ENCODE measurements at regions not wholly inside any gene's neighbourhood (a gene's known extent, or its start where the extent isn't known, plus 50 kb on each side); places are given as distances from the start of the nearest gene placed in this dataset.

GRCh38 chr13:39110518-39111097, 72.4 kb downstream of the NHLRC3 start:
- no peaks in the 10 kb centered on the region for H3K36me3 ChIP-seq (ENCODE audit: insufficient read depth, insufficient read length, low read length)
- H3K9ac ChIP-seq (ENCODE audit: insufficient read length, low read depth), result no peak overlapping the region
- no peaks in the 10 kb centered on the region for H3K4me1 ChIP-seq (ENCODE audit: insufficient read depth, insufficient read length)
- H3K27me3 ChIP-seq (ENCODE audit: insufficient read depth, insufficient read length), result no peaks in the 10 kb centered on the region
- no peak for TF ChIP-seq YY1 (IDR thresholded peaks at IDR 0.05; ENCODE audit: insufficient read depth, insufficient read length)
- TF ChIP-seq ZNF274 (IDR thresholded peaks at IDR 0.05; ENCODE audit: low read depth, low read length), result no peak
- no peak for TF ChIP-seq SUZ12 (IDR thresholded peaks at IDR 0.05; ENCODE audit: extremely low read depth, insufficient read depth, insufficient read length)
- DNase-seq (ENCODE audit: low read depth, low spot score), result no peak
- 0 out of 2 replicates have a peak, but pooled peaks cover 8% of the 10 kb centered on the region for H3K9me3 ChIP-seq (ENCODE audit: insufficient read depth, low read length)
- H3K4me3 ChIP-seq (ENCODE audit: insufficient read length, low read depth), result no peak overlapping the region

GRCh38 chr13:39111145-39111544, 72.9 kb downstream of the NHLRC3 start:
- Histone ChIP-seq H3K4me3 (ENCODE audit: insufficient read length, low read depth) (no peak overlapping the region), H3K4me1 (ENCODE audit: insufficient read depth, insufficient read length) (no peaks in the 10 kb centered on the region), H3K36me3 (ENCODE audit: insufficient read depth, insufficient read length, low read length) (no peaks in the 10 kb centered on the region), H3K9me3 (ENCODE audit: insufficient read depth, low read length) (0 out of 2 replicates have a peak, but pooled peaks cover 8% of the 10 kb centered on the region), H3K27me3 (ENCODE audit: insufficient read depth, insufficient read length) (no peaks in the 10 kb centered on the region), H3K9ac (ENCODE audit: insufficient read length, low read depth) (no peak overlapping the region)
- no peak for DNase-seq (ENCODE audit: low read depth, low spot score)
- TF ChIP-seq YY1 (IDR thresholded peaks at IDR 0.05; ENCODE audit: insufficient read depth, insufficient read length), result no peak
- no peak for TF ChIP-seq SUZ12 (IDR thresholded peaks at IDR 0.05; ENCODE audit: extremely low read depth, insufficient read depth, insufficient read length)
- TF ChIP-seq ZNF274 (IDR thresholded peaks at IDR 0.05; ENCODE audit: low read depth, low read length), result no peak

DNA sequence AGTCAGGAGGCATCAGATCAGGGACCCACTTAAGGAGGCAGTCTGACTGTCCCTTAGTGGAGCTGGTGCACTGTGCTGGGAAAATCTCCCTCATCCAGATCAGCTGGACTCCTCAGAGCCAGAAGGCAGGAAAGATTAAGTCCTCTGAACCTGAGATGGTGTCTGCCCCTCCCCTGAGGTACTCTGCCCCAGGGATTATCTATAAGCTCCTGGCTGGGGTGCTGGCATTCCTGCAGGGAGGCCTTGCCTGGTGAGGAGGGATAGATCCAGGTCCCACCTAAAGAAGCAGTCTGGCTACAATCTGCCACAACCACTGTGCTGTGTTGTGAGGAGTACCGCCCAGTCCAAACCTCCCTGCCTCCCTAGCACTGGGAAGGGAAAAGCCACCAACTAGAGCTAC, 81.2 kb downstream of the NHLRC3 start:
- TF ChIP-seq SUZ12 (IDR thresholded peaks at IDR 0.05; ENCODE audit: extremely low read depth, insufficient read depth, insufficient read length), result no peak
- TF ChIP-seq ZNF274 (IDR thresholded peaks at IDR 0.05; ENCODE audit: low read depth, low read length), result no peak
- no peak for TF ChIP-seq YY1 (IDR thresholded peaks at IDR 0.05; ENCODE audit: insufficient read depth, insufficient read length)
- no peaks in the 10 kb centered on the region for H3K27me3 ChIP-seq (ENCODE audit: insufficient read depth, insufficient read length)
- H3K4me3 ChIP-seq (ENCODE audit: insufficient read length, low read depth), result no peak overlapping the region
- H3K9ac ChIP-seq (ENCODE audit: insufficient read length, low read depth), result no peak overlapping the region
- no peaks in the 10 kb centered on the region for H3K9me3 ChIP-seq (ENCODE audit: insufficient read depth, low read length)
- no peak for DNase-seq (ENCODE audit: low read depth, low spot score)
- no peaks in the 10 kb centered on the region for H3K36me3 ChIP-seq (ENCODE audit: insufficient read depth, insufficient read length, low read length)
- H3K4me1 ChIP-seq (ENCODE audit: insufficient read depth, insufficient read length), result no peaks in the 10 kb centered on the region

DNA sequence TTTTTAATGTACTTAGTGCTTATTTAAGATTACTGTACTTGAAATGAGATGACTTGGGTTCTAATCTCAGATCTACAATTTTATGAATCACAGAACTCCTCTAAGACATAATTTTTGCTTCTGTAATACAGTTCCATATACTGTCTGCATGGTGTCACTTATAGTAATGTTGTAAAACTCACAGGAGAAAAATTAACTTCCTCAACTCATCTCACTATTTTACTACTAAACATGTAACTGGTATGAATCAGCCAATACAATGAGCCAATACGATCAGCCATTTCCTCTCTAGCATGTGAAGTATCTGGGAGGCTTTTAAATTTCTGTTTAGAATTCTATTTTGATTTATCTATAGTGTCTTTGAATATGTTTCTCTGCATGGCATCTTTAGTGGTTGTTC, 85.3 kb downstream of the NHLRC3 start:
- no peak for DNase-seq (ENCODE audit: low read depth, low spot score)
- no peak overlapping the region for H3K9ac ChIP-seq (ENCODE audit: insufficient read length, low read depth)
- no peaks in the 10 kb centered on the region for H3K36me3 ChIP-seq (ENCODE audit: insufficient read depth, insufficient read length, low read length)
- H3K27me3 ChIP-seq (ENCODE audit: insufficient read depth, insufficient read length), result no peaks in the 10 kb centered on the region
- H3K4me3 ChIP-seq (ENCODE audit: insufficient read length, low read depth), result no peak overlapping the region
- H3K4me1 ChIP-seq (ENCODE audit: insufficient read depth, insufficient read length), result no peaks in the 10 kb centered on the region
- TF ChIP-seq ZNF274 (IDR thresholded peaks at IDR 0.05; ENCODE audit: low read depth, low read length) (no peak), SUZ12 (IDR thresholded peaks at IDR 0.05; ENCODE audit: extremely low read depth, insufficient read depth, insufficient read length) (no peak), YY1 (IDR thresholded peaks at IDR 0.05; ENCODE audit: insufficient read depth, insufficient read length) (no peak)
- no peaks in the 10 kb centered on the region for H3K9me3 ChIP-seq (ENCODE audit: insufficient read depth, low read length)

DNA sequence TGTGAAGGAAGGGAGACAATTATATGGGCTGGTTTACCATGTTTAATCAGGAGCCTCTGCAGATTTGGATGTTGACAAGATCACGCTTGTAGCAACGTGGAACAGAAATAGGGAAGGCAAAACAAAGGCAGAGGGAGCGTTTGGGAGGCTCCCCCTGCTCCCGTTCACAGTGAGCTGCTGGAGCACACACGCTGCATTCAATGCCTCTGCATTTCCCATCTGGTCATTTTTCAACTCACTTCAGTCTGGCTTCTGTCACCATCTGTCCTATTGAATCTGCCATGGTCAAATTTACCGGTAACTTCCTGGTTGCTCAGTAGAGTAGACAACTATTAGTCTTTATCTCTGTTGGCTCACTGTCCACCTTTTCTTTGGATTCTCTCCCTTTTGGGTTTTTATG, 91.0 kb downstream of the NHLRC3 start:
- Histone ChIP-seq H3K4me3 (ENCODE audit: insufficient read length, low read depth) (no peak overlapping the region), H3K4me1 (ENCODE audit: insufficient read depth, insufficient read length) (no peaks in the 10 kb centered on the region), H3K9me3 (ENCODE audit: insufficient read depth, low read length) (no peaks in the 10 kb centered on the region), H3K9ac (ENCODE audit: insufficient read length, low read depth) (no peak overlapping the region), H3K27me3 (ENCODE audit: insufficient read depth, insufficient read length) (no peaks in the 10 kb centered on the region), H3K36me3 (ENCODE audit: insufficient read depth, insufficient read length, low read length) (no peaks in the 10 kb centered on the region)
- no peak for DNase-seq (ENCODE audit: low read depth, low spot score)
- no peak for TF ChIP-seq YY1 (IDR thresholded peaks at IDR 0.05; ENCODE audit: insufficient read depth, insufficient read length)
- no peak for TF ChIP-seq ZNF274 (IDR thresholded peaks at IDR 0.05; ENCODE audit: low read depth, low read length)
- TF ChIP-seq SUZ12 (IDR thresholded peaks at IDR 0.05; ENCODE audit: extremely low read depth, insufficient read depth, insufficient read length), result no peak

- Histone ChIP-seq H3K9ac (ENCODE audit: insufficient read length, low read depth) (no peak overlapping the region), H3K4me3 (ENCODE audit: insufficient read length, low read depth) (no peak overlapping the region), H3K9me3 (ENCODE audit: insufficient read depth, low read length) (no peaks in the 10 kb centered on the region), H3K27me3 (ENCODE audit: insufficient read depth, insufficient read length) (no peaks in the 10 kb centered on the region), H3K4me1 (ENCODE audit: insufficient read depth, insufficient read length) (no peaks in the 10 kb centered on the region), H3K36me3 (ENCODE audit: insufficient read depth, insufficient read length, low read length) (no peaks in the 10 kb centered on the region)
- TF ChIP-seq YY1 (IDR thresholded peaks at IDR 0.05; ENCODE audit: insufficient read depth, insufficient read length), result no peak
- no peak for TF ChIP-seq SUZ12 (IDR thresholded peaks at IDR 0.05; ENCODE audit: extremely low read depth, insufficient read depth, insufficient read length)
- no peak for TF ChIP-seq ZNF274 (IDR thresholded peaks at IDR 0.05; ENCODE audit: low read depth, low read length)
- DNase-seq (ENCODE audit: low read depth, low spot score), result peak; percentile 6
Observed at GRCh38 chr13:39130301-39130700, 92.0 kb downstream of the NHLRC3 start.

DNA sequence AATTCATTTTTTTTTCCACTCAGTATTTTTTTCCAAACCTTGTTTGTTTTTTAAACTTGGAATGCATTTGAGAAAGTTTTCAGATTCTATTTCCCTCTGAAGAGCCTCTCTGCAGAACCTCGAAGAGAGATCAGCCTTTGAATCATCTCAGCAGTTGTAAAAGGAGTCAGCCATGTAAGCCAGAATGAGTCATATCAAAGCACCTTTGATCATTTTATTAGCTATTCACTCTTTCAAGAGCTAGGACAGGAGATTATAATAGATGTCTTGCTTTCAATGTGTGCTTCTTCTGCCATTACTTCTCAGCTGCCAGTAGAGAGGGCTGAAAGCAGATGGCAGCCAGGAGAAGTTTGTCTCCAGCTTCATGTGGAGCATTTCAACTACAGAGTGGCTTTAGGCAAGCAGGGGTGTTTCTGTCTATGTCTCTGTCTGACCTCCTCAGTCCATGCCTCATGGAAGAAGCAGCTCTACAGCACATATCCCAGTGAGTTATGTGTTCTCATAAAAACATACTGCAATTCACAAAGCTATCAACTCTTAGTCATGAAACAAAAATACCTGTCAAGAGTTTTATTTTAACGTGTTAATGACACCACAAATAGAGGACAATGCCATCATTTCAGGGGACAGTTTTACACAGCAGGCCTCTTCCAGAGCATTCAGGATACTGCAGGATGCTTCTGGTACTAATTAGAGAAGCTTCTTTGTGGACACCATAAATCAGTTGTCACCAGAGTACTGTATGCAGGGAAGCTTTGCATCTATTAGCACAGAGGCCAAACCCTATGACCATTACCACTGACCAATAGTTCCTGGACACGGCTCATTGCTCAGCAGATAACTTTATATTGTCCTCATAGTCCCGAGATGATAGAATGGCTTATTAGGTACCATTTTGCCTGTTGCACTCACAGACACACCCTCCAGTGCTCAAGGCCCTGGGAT, 94.3 kb downstream of the NHLRC3 start:
- no peaks in the 10 kb centered on the region for H3K27me3 ChIP-seq (ENCODE audit: insufficient read depth, insufficient read length)
- no peak overlapping the region for H3K9ac ChIP-seq (ENCODE audit: insufficient read length, low read depth)
- no peak for DNase-seq (ENCODE audit: low read depth, low spot score)
- H3K9me3 ChIP-seq (ENCODE audit: insufficient read depth, low read length), result no peaks in the 10 kb centered on the region
- H3K4me1 ChIP-seq (ENCODE audit: insufficient read depth, insufficient read length), result no peaks in the 10 kb centered on the region
- no peaks in the 10 kb centered on the region for H3K36me3 ChIP-seq (ENCODE audit: insufficient read depth, insufficient read length, low read length)
- no peak for TF ChIP-seq SUZ12 (IDR thresholded peaks at IDR 0.05; ENCODE audit: extremely low read depth, insufficient read depth, insufficient read length)
- no peak for TF ChIP-seq ZNF274 (IDR thresholded peaks at IDR 0.05; ENCODE audit: low read depth, low read length)
- no peak for TF ChIP-seq YY1 (IDR thresholded peaks at IDR 0.05; ENCODE audit: insufficient read depth, insufficient read length)
- H3K4me3 ChIP-seq (ENCODE audit: insufficient read length, low read depth), result no peak overlapping the region
